ENCODE measurements at regions not wholly inside any gene's neighbourhood (a gene's known extent, or its start where the extent isn't known, plus 50 kb on each side); places are given as distances from the start of the nearest gene placed in this dataset.

GRCh38 chr5:67686746-67687145 is 490.1 kb upstream of the CD180 start:
- no peaks in the 10 kb centered on the region for H3K4me1 ChIP-seq
- in situ Hi-C loops (cut with MboI; ENCODE audit: low pct_ligation_motif_present in 1 of 4, low pct_unique_long_range_greater_than_20kb in 1 of 4, low sequenced_read_pairs in 3 of 4), result no loop called here

GRCh38 chr5:67681703-67682102 is 485.1 kb upstream of the CD180 start:
- no peak for TF ChIP-seq EP300 (IDR thresholded peaks at IDR 0.05; ENCODE audit: low read depth)
- no peak for TF ChIP-seq CTCF (IDR thresholded peaks at IDR 0.05)
- no peak for TF ChIP-seq POLR2A (IDR thresholded peaks at IDR 0.05)
- peak in 1 of 3 donors; percentile 12 for TF ChIP-seq POLR2AphosphoS5 (IDR thresholded peaks at IDR 0.05)
- Histone ChIP-seq H3K9me3 (no peaks in the 10 kb centered on the region), H3K27ac (no peak overlapping the region), H3K36me3 (no peaks in the 10 kb centered on the region), H3K4me3 (no peak overlapping the region), H3K4me1 (no peaks in the 10 kb centered on the region), H3K27me3 (no peaks in the 10 kb centered on the region)
- DNase-seq, result no peak
- intact Hi-C loops (cut with DNase I; ENCODE audit: low total_unique reads) (no loop called here), in situ Hi-C loops (cut with MboI; ENCODE audit: low pct_ligation_motif_present in 1 of 4, low pct_unique_long_range_greater_than_20kb in 1 of 4, low sequenced_read_pairs in 3 of 4) (no loop called here)
- WGBS, 2 donors (ENCODE audit: low coverage in 1 of 2), result 85% methylated on average over 2 of the region's 2 CpGs

More at GRCh38 chr5:67686746-67687145, 490.1 kb upstream of the CD180 start:
- Histone ChIP-seq H3K36me3 (no peaks in the 10 kb centered on the region), H3K4me3 (no peak overlapping the region), H3K9me3 (no peaks in the 10 kb centered on the region), H3K27me3 (no peaks in the 10 kb centered on the region), H3K27ac (no peak overlapping the region)
- TF ChIP-seq CTCF (IDR thresholded peaks at IDR 0.05) (no peak), POLR2AphosphoS5 (IDR thresholded peaks at IDR 0.05) (no peak), EP300 (IDR thresholded peaks at IDR 0.05; ENCODE audit: low read depth) (no peak)
- DNase-seq, result no peak
- intact Hi-C loops (cut with DNase I; ENCODE audit: low total_unique reads), result no loop called here
- 80% methylated on average over 1 of the region's 1 CpG for WGBS, 2 donors (ENCODE audit: low coverage in 1 of 2)

- no peak for TF ChIP-seq POLR2A (IDR thresholded peaks at IDR 0.05)
- no peak for TF ChIP-seq EP300 (IDR thresholded peaks at IDR 0.05; ENCODE audit: low read depth)
- TF ChIP-seq POLR2AphosphoS5 (IDR thresholded peaks at IDR 0.05), result no peak
- no peak for TF ChIP-seq CTCF (IDR thresholded peaks at IDR 0.05)
- Histone ChIP-seq H3K36me3 (no peaks in the 10 kb centered on the region), H3K9me3 (no peaks in the 10 kb centered on the region), H3K27ac (no peak overlapping the region), H3K27me3 (no peaks in the 10 kb centered on the region), H3K4me1 (no peaks in the 10 kb centered on the region), H3K4me3 (no peak overlapping the region)
- DNase-seq, result no peak
- intact Hi-C loops (cut with DNase I; ENCODE audit: low total_unique reads) (no loop called here), in situ Hi-C loops (cut with MboI; ENCODE audit: low pct_ligation_motif_present in 1 of 4, low pct_unique_long_range_greater_than_20kb in 1 of 4, low sequenced_read_pairs in 3 of 4) (no loop called here)
These were observed 483.5 kb upstream of the CD180 start for GRCh38 chr5:67680099-67680498.

GRCh38 chr5:67679184-67679841 is 482.7 kb upstream of the CD180 start:
- H3K4me3 ChIP-seq, result no peak overlapping the region
- intact Hi-C loops (cut with DNase I; ENCODE audit: low total_unique reads), result no loop called here
- no peaks in the 10 kb centered on the region for H3K9me3 ChIP-seq
- in situ Hi-C loops (cut with MboI; ENCODE audit: low pct_ligation_motif_present in 1 of 4, low pct_unique_long_range_greater_than_20kb in 1 of 4, low sequenced_read_pairs in 3 of 4), result no loop called here
- WGBS, 2 donors (ENCODE audit: low coverage in 1 of 2), result 60 to 93% methylated on average over 1 to 7 of the region's 7 CpGs
- H3K4me1 ChIP-seq, result no peaks in the 10 kb centered on the region
- H3K36me3 ChIP-seq, result no peaks in the 10 kb centered on the region
- no peak overlapping the region for H3K27ac ChIP-seq
- no peaks in the 10 kb centered on the region for H3K27me3 ChIP-seq
- no peak for DNase-seq
- no peak for TF ChIP-seq POLR2AphosphoS5 (IDR thresholded peaks at IDR 0.05)
- TF ChIP-seq CTCF (IDR thresholded peaks at IDR 0.05), result no peak
- TF ChIP-seq EP300 (IDR thresholded peaks at IDR 0.05; ENCODE audit: low read depth), result no peak
- TF ChIP-seq POLR2A (IDR thresholded peaks at IDR 0.05), result no peak
